ENCODE measurements at regions not wholly inside any gene's neighbourhood (a gene's known extent, or its start where the extent isn't known, plus 50 kb on each side); places are given as distances from the start of the nearest gene placed in this dataset.
"Not testable (repeated sequence)": the region's sequence is repeated elsewhere in the genome, so short reads cannot be mapped to it uniquely, and the experiment has no call there.

DNA sequence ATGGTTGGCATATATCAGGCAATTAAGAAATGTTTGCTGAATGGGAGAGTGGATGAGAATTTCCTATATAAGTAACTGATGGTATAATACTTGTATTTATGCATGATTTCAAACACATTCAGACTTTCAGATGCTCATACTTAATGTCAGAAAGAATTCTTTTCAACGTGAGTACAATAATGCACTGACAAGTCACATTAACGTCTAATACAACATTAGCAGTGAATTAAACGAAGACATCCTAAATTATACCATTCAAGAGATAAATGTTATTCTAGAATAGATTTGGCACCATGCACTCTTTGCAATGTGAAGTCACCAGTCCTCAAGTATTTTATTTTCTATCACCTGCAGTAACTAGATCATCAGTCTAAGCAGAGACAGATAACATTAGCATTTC lies 712.9 kb downstream of the TLE1 start:
- Histone ChIP-seq H2BK20ac (ENCODE audit: low read depth, low read length, poor library complexity, severe bottlenecking) (no peak overlapping the region), H3K79me2 (ENCODE audit: insufficient read depth, low read length) (no peaks in the 10 kb centered on the region), H3K56ac (ENCODE audit: insufficient read length, low read depth, low read length) (no peak overlapping the region), H3K27ac (ENCODE audit: insufficient read length, low read depth, low read length) (no peak overlapping the region), H3T11ph (ENCODE audit: low read length) (no peak overlapping the region), H2AK5ac (ENCODE audit: insufficient read length, low read length) (no peak overlapping the region), H3K18ac (ENCODE audit: insufficient read length, low read depth, low read length) (no peak overlapping the region), H4K20me1 (ENCODE audit: control insufficient read depth, insufficient read depth, insufficient read length) (no peaks in the 10 kb centered on the region), H4K8ac (replicated peaks; ENCODE audit: insufficient read length, low read depth, low read length) (no peak overlapping the region), H3K23me2 (ENCODE audit: insufficient read length, low read depth, low read length, poor library complexity, severe bottlenecking) (no peaks in the 10 kb centered on the region), H3K4me2 (ENCODE audit: insufficient read depth, insufficient read length, low read length) (no peak overlapping the region), H3K9ac (ENCODE audit: extremely low read depth, insufficient read length, low read length) (no peak overlapping the region), H4K5ac (ENCODE audit: insufficient read length, low read depth, low read length) (no peak overlapping the region), H2BK15ac (ENCODE audit: low read depth, low read length) (no peak overlapping the region), H2BK120ac (ENCODE audit: low read depth, low read length, poor library complexity, severe bottlenecking) (no peak overlapping the region), H4K91ac (ENCODE audit: insufficient read length, low read depth, low read length) (no peak overlapping the region), H3K4ac (ENCODE audit: low read depth, low read length) (no peak overlapping the region), H3K9me3 (ENCODE audit: control insufficient read depth, low read depth, low read length) (no peaks in the 10 kb centered on the region), H2AFZ (ENCODE audit: low read length) (no peak overlapping the region), H3K79me1 (ENCODE audit: insufficient read depth, low read depth, low read length, poor library complexity, severe bottlenecking) (no peaks in the 10 kb centered on the region), H2BK12ac (ENCODE audit: insufficient read length, low read depth, low read length) (no peak overlapping the region), H3K27me3 (ENCODE audit: insufficient read depth, low read length) (no peaks in the 10 kb centered on the region), H3K23ac (ENCODE audit: insufficient read length, low read depth, low read length) (no peak overlapping the region), H2BK5ac (ENCODE audit: insufficient read length, low read length) (no peak overlapping the region), H3K14ac (ENCODE audit: insufficient read depth, low read length) (no peak overlapping the region), H3K4me1 (ENCODE audit: insufficient read depth, low read length) (no peaks in the 10 kb centered on the region)
- Mint-ChIP-seq H3K27ac (no peak overlapping the region), H3K9me3 (peaks cover 27 to 29% of the 10 kb centered on the region in 2 experiments), H3K36me3 (ENCODE audit: insufficient read depth in 1 of 3, low read depth in 3 of 3) (peaks cover 10 to 28% (median 13%) of the 10 kb centered on the region in 3 experiments), H3K4me1 (peaks cover 4% of the 10 kb centered on the region in 2 experiments), H3K4me3 (no peak overlapping the region), H3K27me3 (ENCODE audit: low read depth) (no peaks in the 10 kb centered on the region)
- DNase-seq: no peak
- TF ChIP-seq, protein P1, sequence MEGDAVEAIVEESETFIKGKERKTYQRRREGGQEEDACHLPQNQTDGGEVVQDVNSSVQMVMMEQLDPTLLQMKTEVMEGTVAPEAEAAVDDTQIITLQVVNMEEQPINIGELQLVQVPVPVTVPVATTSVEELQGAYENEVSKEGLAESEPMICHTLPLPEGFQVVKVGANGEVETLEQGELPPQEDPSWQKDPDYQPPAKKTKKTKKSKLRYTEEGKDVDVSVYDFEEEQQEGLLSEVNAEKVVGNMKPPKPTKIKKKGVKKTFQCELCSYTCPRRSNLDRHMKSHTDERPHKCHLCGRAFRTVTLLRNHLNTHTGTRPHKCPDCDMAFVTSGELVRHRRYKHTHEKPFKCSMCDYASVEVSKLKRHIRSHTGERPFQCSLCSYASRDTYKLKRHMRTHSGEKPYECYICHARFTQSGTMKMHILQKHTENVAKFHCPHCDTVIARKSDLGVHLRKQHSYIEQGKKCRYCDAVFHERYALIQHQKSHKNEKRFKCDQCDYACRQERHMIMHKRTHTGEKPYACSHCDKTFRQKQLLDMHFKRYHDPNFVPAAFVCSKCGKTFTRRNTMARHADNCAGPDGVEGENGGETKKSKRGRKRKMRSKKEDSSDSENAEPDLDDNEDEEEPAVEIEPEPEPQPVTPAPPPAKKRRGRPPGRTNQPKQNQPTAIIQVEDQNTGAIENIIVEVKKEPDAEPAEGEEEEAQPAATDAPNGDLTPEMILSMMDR (conservative IDR thresholded peaks at IDR 0.05): no peak
- no CpG with 5 or more reads among the region's 3 CpGs for WGBS (ENCODE audit: extremely low coverage, insufficient read length, low lambda C conversion rate)

DNA sequence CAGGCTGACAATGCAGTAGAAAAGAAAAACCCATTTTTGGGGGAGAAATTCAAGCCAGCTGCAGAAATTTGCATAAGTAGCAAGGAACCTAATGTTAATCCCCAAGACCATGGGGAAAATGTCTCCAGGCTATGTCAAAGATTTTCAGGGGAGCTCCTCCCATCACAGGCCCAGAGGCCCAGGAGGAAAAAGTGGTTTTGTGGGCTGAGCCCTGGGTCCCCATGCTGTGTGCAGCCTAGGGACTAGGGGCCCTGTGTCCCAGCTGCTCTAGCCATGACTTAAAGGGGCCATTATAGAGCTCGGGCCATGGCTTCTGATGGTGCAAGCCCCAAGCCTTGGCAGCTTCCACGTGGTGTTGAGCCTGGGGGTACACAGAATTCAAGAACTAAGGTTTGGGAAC lies 719.0 kb downstream of the TLE1 start:
- H3K9me3 Mint-ChIP-seq: peaks cover 33 to 35% of the 10 kb centered on the region in 2 experiments
- H3K4me3 Mint-ChIP-seq; H2BK12ac ChIP-seq (ENCODE audit: insufficient read length, low read depth, low read length); H2AFZ ChIP-seq (ENCODE audit: low read length); H4K91ac ChIP-seq (ENCODE audit: insufficient read length, low read depth, low read length); H3K79me1 ChIP-seq (ENCODE audit: insufficient read depth, low read depth, low read length, poor library complexity, severe bottlenecking); H3K14ac ChIP-seq (ENCODE audit: insufficient read depth, low read length); H3K4me2 ChIP-seq (ENCODE audit: insufficient read depth, insufficient read length, low read length); H3K56ac ChIP-seq (ENCODE audit: insufficient read length, low read depth, low read length); H3K9me3 ChIP-seq (ENCODE audit: control insufficient read depth, low read depth, low read length); H3K27ac Mint-ChIP-seq; H2BK5ac ChIP-seq (ENCODE audit: insufficient read length, low read length); H2AK5ac ChIP-seq (ENCODE audit: insufficient read length, low read length); H4K20me1 ChIP-seq (ENCODE audit: control insufficient read depth, insufficient read depth, insufficient read length); H4K8ac ChIP-seq (replicated peaks; ENCODE audit: insufficient read length, low read depth, low read length); H3T11ph ChIP-seq (ENCODE audit: low read length); H2BK20ac ChIP-seq (ENCODE audit: low read depth, low read length, poor library complexity, severe bottlenecking); DNase-seq; H3K27me3 Mint-ChIP-seq (ENCODE audit: low read depth); H4K5ac ChIP-seq (ENCODE audit: insufficient read length, low read depth, low read length); H3K79me2 ChIP-seq (ENCODE audit: insufficient read depth, low read length); H3K23ac ChIP-seq (ENCODE audit: insufficient read length, low read depth, low read length); H3K27me3 ChIP-seq (ENCODE audit: insufficient read depth, low read length); H3K23me2 ChIP-seq (ENCODE audit: insufficient read length, low read depth, low read length, poor library complexity, severe bottlenecking); H3K4me1 Mint-ChIP-seq; H3K4me1 ChIP-seq (ENCODE audit: insufficient read depth, low read length); H3K4ac ChIP-seq (ENCODE audit: low read depth, low read length); H2BK120ac ChIP-seq (ENCODE audit: low read depth, low read length, poor library complexity, severe bottlenecking); H3K27ac ChIP-seq (ENCODE audit: insufficient read length, low read depth, low read length); H2BK15ac ChIP-seq (ENCODE audit: low read depth, low read length); H3K9ac ChIP-seq (ENCODE audit: extremely low read depth, insufficient read length, low read length); H3K18ac ChIP-seq (ENCODE audit: insufficient read length, low read depth, low read length): not testable (repeated sequence)
- no CpG with 5 or more reads among the region's 2 CpGs for WGBS (ENCODE audit: extremely low coverage, insufficient read length, low lambda C conversion rate)
- H3K36me3 Mint-ChIP-seq (ENCODE audit: insufficient read depth in 1 of 3, low read depth in 3 of 3): peaks cover 11 to 32% (median 20%) of the 10 kb centered on the region in 3 experiments

Measured in H9 (cell line).